HCT116 (cell line): ENCODE measurements at regions not wholly inside any gene's neighbourhood (a gene's known extent, or its start where the extent isn't known, plus 50 kb on each side); places are given as distances from the start of the nearest gene placed in this dataset.

ENCODE experiments used
- ATAC-seq: fragments of 200-7000 bp; cut with Tn5 transposase; 2 replicates; pipeline ENCODE4 v1.9.1; 2020; ENCODE audit warnings: mild to moderate bottlenecking, moderate library complexity
- BruUV-seq: library from RNA; stranded (reverse); fragments of 400-500 nt; replicated peaks from 2 replicates; lab custom pipeline; 2021; lab: Mats Ljungman, UMichigan
- CTCF ChIA-PET: fragments of 300-600 bp; sonication (Branson Sonifier 250); formaldehyde crosslinking; loops from one replicate; lab custom pipeline; 2021; ENCODE audit warnings: antibody characterized with exemption; lab: Charles Lee
- POLR2A ChIA-PET: fragments of 300-600, 350-600 bp; sonication (Branson Sonifier 250); formaldehyde crosslinking; loops from one replicate; lab custom pipeline; 2021; ENCODE audit warnings: antibody characterized with exemption; lab: Charles Lee
- RAD21 ChIA-PET, 2 experiments: fragments of 300-600 bp; sonication (Branson Sonifier 250); formaldehyde crosslinking; loops; one replicate each; lab custom pipeline; 2023; ENCODE audit warnings: low total read pairs in 2 of 2; ENCODE audit not compliant: uncharacterized antibody in 2 of 2, unreplicated experiment in 2 of 2, low non-redundant PET in 1 of 2; lab: Charles Lee
- DNase-seq: peaks from one replicate; pipeline ENCODE4 v3.0.0-alpha.2; 2010; ENCODE audit warnings: low read depth, low spot score
- H2AFZ ChIP-seq: fragments of 200-600 bp; shearing (Covaris generic), sonication (generic); 2 replicates; pipeline ENCODE4 v1.6.1; 2017; ENCODE audit warnings: low read depth, mixed run types, mixed read lengths, antibody characterized with exemption, low read length; ENCODE audit not compliant: poor library complexity, severe bottlenecking
- H3K27ac ChIP-seq: 2 replicates; pipeline ENCODE4 v1.5.1; 2012; ENCODE audit warnings: low read depth, low read length
- H3K27me3 ChIP-seq: fragments of 200-600 bp; sonication (generic); 2 replicates; pipeline ENCODE4 v1.6.1; 2016; ENCODE audit warnings: mixed run types, low read length, mixed read lengths; ENCODE audit not compliant: insufficient read depth
- H3K36me3 ChIP-seq, 2 experiments: fragments of 200-500 bp in 1 of 2; fragments of 200-600 bp in 1 of 2; sonication (Bioruptor generic) in 1 of 2; sonication (generic) in 1 of 2; 2 replicates each; pipeline versions ENCODE4 v1.5.1 to v1.6.1; 2014 to 2016; ENCODE audit warnings: low read length in 2 of 2, inconsistent platforms in 1 of 2, mixed read lengths in 1 of 2, mixed run types in 1 of 2; ENCODE audit not compliant: insufficient read depth in 2 of 2, control insufficient read depth in 1 of 2
- H3K4me1 ChIP-seq, 2 experiments: fragments of 200-600 bp in 1 of 2; sonication (generic) in 1 of 2; 2 replicates each; pipeline versions ENCODE4 v1.5.1 to v1.6.1; 2012 to 2017; ENCODE audit warnings: low read length in 2 of 2, inconsistent platforms in 1 of 2, mild to moderate bottlenecking in 1 of 2, mixed read lengths in 1 of 2, mixed run types in 1 of 2, moderate library complexity in 1 of 2; ENCODE audit not compliant: insufficient read depth in 2 of 2, control insufficient read depth in 1 of 2
- H3K4me2 ChIP-seq: fragments of 200-600 bp; sonication (generic); 2 replicates; pipeline ENCODE4 v1.6.1; 2017; ENCODE audit warnings: mixed run types, low read length, mixed read lengths
- H3K4me3 ChIP-seq, 2 experiments: fragments of 200-600 bp in 1 of 2; sonication (generic) in 1 of 2; replicated peaks in 1 of 2; 2 replicates each; pipeline ENCODE4 v1.5.1; 2011 to 2016; ENCODE audit warnings: low read length in 2 of 2, control low read depth in 1 of 2, low read depth in 1 of 2, mild to moderate bottlenecking in 1 of 2, mixed read lengths in 1 of 2, mixed run types in 1 of 2
- H3K79me2 ChIP-seq: fragments of 200-600 bp; sonication (generic); 2 replicates; pipeline ENCODE4 v1.6.1; 2017; ENCODE audit warnings: mild to moderate bottlenecking, mixed run types, low read length, moderate library complexity, mixed read lengths; ENCODE audit not compliant: insufficient read depth
- H3K9ac ChIP-seq: fragments of 200-600 bp; sonication (generic); 2 replicates; pipeline ENCODE4 v1.6.1; 2016; ENCODE audit warnings: low read length, mixed read lengths
- H3K9me2 ChIP-seq: fragments of 200-600 bp; sonication (generic), shearing (Covaris generic); 2 replicates; pipeline ENCODE4 v1.6.1; 2017; ENCODE audit warnings: mixed run types, mild to moderate bottlenecking, moderate library complexity; ENCODE audit not compliant: insufficient read depth
- H3K9me3 ChIP-seq, 2 experiments: fragments of 200-500 bp in 1 of 2; fragments of 200-600 bp in 1 of 2; sonication (Bioruptor generic) in 1 of 2; sonication (generic) in 1 of 2; 2 replicates each; pipeline ENCODE4 v1.6.1; 2014 to 2017; ENCODE audit warnings: low read length in 2 of 2, mixed read lengths in 2 of 2, inconsistent platforms in 1 of 2, low read depth in 1 of 2, mild to moderate bottlenecking in 1 of 2, mixed run types in 1 of 2, moderate library complexity in 1 of 2; ENCODE audit not compliant: control insufficient read depth in 1 of 2, insufficient read depth in 1 of 2
- H4K20me1 ChIP-seq: fragments of 200-600 bp; sonication (generic), shearing (Covaris generic); 2 replicates; pipeline ENCODE4 v1.6.1; 2017; ENCODE audit warnings: mixed run types, mild to moderate bottlenecking, moderate library complexity; ENCODE audit not compliant: insufficient read depth
- CEBPB ChIP-seq: IDR thresholded peaks from 2 replicates; pipeline ENCODE4 v1.6.1; 2012; ENCODE audit warnings: low read depth
- EGR1 ChIP-seq: IDR thresholded peaks from 2 replicates; pipeline ENCODE4 v1.6.1; 2012; ENCODE audit warnings: low read depth
- ELF1 ChIP-seq: IDR thresholded peaks from 2 replicates; pipeline ENCODE4 v1.6.1; 2012; ENCODE audit warnings: low read depth, borderline replicate concordance
- EZH2 ChIP-seq: fragments of 200-600 bp; sonication (generic); IDR thresholded peaks from 2 replicates; pipeline ENCODE4 v1.6.1; 2017; ENCODE audit warnings: antibody characterized with exemption, mixed run types
- EZH2phosphoT487 ChIP-seq: fragments of 200-600 bp; IDR thresholded peaks from 2 replicates; pipeline ENCODE4 v1.6.1; 2018; ENCODE audit warnings: antibody characterized with exemption, borderline replicate concordance
- FOSL1 ChIP-seq: IDR thresholded peaks from 2 replicates; pipeline ENCODE4 v1.6.1; 2012; ENCODE audit warnings: low read depth
- JUND ChIP-seq: IDR thresholded peaks from 2 replicates; pipeline ENCODE4 v1.6.1; 2012
- POLR2A ChIP-seq: IDR thresholded peaks from 2 replicates; pipeline ENCODE4 v1.7.0; 2011; ENCODE audit warnings: borderline replicate concordance; ENCODE audit not compliant: insufficient read depth, insufficient read length; ENCODE audit errors: extremely low read depth
- POLR2AphosphoS5 ChIP-seq: IDR thresholded peaks from 2 replicates; pipeline ENCODE4 v1.6.1; 2011; ENCODE audit warnings: mild to moderate bottlenecking, low read depth, low read length, moderate library complexity
- RAD21 ChIP-seq: IDR thresholded peaks from 2 replicates; pipeline ENCODE4 v1.6.1; 2012; ENCODE audit warnings: low read depth, mild to moderate bottlenecking
- SIN3A ChIP-seq: IDR thresholded peaks from 2 replicates; pipeline ENCODE4 v1.6.1; 2012; ENCODE audit warnings: low read depth
- SP1 ChIP-seq: IDR thresholded peaks from 2 replicates; pipeline ENCODE4 v1.6.1; 2012; ENCODE audit warnings: low read depth
- SRF ChIP-seq: IDR thresholded peaks from 2 replicates; pipeline ENCODE4 v1.6.1; 2012; ENCODE audit warnings: low read depth
- ZNF274 ChIP-seq: fragments of 200-500 bp; sonication (Bioruptor generic); IDR thresholded peaks from 2 replicates; pipeline ENCODE4 v1.6.1; 2014; ENCODE audit warnings: mild to moderate bottlenecking, low read depth, low read length, inconsistent platforms
- intact Hi-C: fragments of 100-400 bp; cut with micrococcal nuclease; formaldehyde crosslinking; loops from 2 replicates; pipeline ENCODE4 v1.10.0; 2022
- TF ChIP-seq, protein P1 (sequence below): IDR thresholded peaks from 2 replicates; pipeline ENCODE4 v1.6.1; 2011; ENCODE audit warnings: mild to moderate bottlenecking, low read length, moderate library complexity; ENCODE audit not compliant: insufficient replicate concordance; ENCODE audit errors: extremely low read depth
- TF ChIP-seq, protein P2 (sequence below): IDR thresholded peaks from 2 replicates; pipeline ENCODE4 v1.6.1; 2012; ENCODE audit warnings: low read depth
- TF ChIP-seq, protein P3 (sequence below): IDR thresholded peaks from 2 replicates; pipeline ENCODE4 v1.6.1; 2012
- TF ChIP-seq, protein P4 (sequence below): IDR thresholded peaks from 2 replicates; pipeline ENCODE4 v1.6.1; 2012

DNA sequence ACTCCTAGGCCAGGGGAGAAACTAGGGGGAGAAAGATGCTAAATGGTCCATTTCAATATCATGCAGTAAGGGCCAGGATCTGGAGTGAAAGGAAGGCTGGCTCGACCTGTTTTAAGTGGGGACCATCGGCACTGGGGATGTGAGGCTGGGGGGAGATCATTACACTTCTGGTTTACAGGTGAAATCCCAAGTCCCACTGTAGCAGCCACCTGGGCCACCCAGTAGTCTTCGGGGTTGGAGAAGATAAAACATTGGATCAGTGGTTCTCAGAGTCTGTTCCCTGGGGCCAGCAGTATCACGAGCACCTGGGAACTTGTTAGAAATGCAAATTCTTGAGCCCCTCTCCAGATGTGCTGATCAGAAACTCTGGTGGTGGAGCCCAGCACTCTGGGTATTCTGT, 111.3 kb upstream of the ALDH1B1 start:
- no TSS peak for BruUV-seq
- Histone ChIP-seq H3K27me3 (no peaks in the 10 kb centered on the region), H3K27ac (no peak overlapping the region), H3K79me2 (no peaks in the 10 kb centered on the region), H3K9me2 (no peaks in the 10 kb centered on the region), H3K36me3 (no peaks in the 10 kb centered on the region), H3K9ac (no peak overlapping the region), H3K4me2 (no peak overlapping the region), H3K4me3 (no peak overlapping the region), H3K9me3 (no peaks in the 10 kb centered on the region), H3K4me1 (peaks cover 0 to 7% of the 10 kb centered on the region in 2 experiments; a peak in 1 of 4 replicates), H2AFZ (no peak overlapping the region), H4K20me1 (no peaks in the 10 kb centered on the region)
- CTCF ChIA-PET = no interaction called here
- TF ChIP-seq ELF1 (no peak), POLR2AphosphoS5 (no peak), SP1 (no peak), CEBPB (no peak), EZH2 (no peak), RAD21 (no peak), EZH2phosphoT487 (no peak), POLR2A (no peak), EGR1 (no peak), SIN3A (no peak), JUND (no peak), ZNF274 (no peak), SRF (no peak), FOSL1 (no peak)
- TF ChIP-seq, protein P1, sequence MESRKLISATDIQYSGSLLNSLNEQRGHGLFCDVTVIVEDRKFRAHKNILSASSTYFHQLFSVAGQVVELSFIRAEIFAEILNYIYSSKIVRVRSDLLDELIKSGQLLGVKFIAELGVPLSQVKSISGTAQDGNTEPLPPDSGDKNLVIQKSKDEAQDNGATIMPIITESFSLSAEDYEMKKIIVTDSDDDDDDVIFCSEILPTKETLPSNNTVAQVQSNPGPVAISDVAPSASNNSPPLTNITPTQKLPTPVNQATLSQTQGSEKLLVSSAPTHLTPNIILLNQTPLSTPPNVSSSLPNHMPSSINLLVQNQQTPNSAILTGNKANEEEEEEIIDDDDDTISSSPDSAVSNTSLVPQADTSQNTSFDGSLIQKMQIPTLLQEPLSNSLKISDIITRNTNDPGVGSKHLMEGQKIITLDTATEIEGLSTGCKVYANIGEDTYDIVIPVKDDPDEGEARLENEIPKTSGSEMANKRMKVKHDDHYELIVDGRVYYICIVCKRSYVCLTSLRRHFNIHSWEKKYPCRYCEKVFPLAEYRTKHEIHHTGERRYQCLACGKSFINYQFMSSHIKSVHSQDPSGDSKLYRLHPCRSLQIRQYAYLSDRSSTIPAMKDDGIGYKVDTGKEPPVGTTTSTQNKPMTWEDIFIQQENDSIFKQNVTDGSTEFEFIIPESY = no peak
- TF ChIP-seq, protein P2, sequence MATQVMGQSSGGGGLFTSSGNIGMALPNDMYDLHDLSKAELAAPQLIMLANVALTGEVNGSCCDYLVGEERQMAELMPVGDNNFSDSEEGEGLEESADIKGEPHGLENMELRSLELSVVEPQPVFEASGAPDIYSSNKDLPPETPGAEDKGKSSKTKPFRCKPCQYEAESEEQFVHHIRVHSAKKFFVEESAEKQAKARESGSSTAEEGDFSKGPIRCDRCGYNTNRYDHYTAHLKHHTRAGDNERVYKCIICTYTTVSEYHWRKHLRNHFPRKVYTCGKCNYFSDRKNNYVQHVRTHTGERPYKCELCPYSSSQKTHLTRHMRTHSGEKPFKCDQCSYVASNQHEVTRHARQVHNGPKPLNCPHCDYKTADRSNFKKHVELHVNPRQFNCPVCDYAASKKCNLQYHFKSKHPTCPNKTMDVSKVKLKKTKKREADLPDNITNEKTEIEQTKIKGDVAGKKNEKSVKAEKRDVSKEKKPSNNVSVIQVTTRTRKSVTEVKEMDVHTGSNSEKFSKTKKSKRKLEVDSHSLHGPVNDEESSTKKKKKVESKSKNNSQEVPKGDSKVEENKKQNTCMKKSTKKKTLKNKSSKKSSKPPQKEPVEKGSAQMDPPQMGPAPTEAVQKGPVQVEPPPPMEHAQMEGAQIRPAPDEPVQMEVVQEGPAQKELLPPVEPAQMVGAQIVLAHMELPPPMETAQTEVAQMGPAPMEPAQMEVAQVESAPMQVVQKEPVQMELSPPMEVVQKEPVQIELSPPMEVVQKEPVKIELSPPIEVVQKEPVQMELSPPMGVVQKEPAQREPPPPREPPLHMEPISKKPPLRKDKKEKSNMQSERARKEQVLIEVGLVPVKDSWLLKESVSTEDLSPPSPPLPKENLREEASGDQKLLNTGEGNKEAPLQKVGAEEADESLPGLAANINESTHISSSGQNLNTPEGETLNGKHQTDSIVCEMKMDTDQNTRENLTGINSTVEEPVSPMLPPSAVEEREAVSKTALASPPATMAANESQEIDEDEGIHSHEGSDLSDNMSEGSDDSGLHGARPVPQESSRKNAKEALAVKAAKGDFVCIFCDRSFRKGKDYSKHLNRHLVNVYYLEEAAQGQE = no peak
- TF ChIP-seq, protein P3, sequence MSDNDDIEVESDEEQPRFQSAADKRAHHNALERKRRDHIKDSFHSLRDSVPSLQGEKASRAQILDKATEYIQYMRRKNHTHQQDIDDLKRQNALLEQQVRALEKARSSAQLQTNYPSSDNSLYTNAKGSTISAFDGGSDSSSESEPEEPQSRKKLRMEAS = no peak
- TF ChIP-seq, protein P4, sequence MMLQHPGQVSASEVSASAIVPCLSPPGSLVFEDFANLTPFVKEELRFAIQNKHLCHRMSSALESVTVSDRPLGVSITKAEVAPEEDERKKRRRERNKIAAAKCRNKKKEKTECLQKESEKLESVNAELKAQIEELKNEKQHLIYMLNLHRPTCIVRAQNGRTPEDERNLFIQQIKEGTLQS = no peak
- POLR2A ChIA-PET = no interaction called here
- DNase-seq (no peak), ATAC-seq (no peak)
- intact Hi-C loops = no loop called here
- RAD21 ChIA-PET = no interaction called here
